Heart left ventricle (tissue), 16 donors: ENCODE measurements at regions not wholly inside any gene's neighbourhood (a gene's known extent, or its start where the extent isn't known, plus 50 kb on each side); places are given as distances from the start of the nearest gene placed in this dataset.
A peak's percentile ranks its signal among the peaks of the same experiment; 100 is the strongest.

ENCODE experiments used
- ATAC-seq, 4 donors: fragments of 200-7000 bp; cut with Tn5 transposase; one replicate each; pipeline ENCODE4 v1.9.1; 2020 to 2022; ENCODE audit warnings: moderate library complexity in 4 of 4, mild to moderate bottlenecking in 3 of 4, moderate number of reproducible peaks in 1 of 4
- DNase-seq, 5 donors: peaks; one replicate each; pipeline ENCODE4 v3.0.0-alpha.2; 2020
- H3K27ac ChIP-seq, 12 donors: fragments of 200-600 bp; sonication (generic) in 4 of 12; one replicate each; pipeline versions ENCODE4 v1.5.0 to v1.8.0; 2016 to 2022; ENCODE audit warnings: mild to moderate bottlenecking in 2 of 12
- H3K27me3 ChIP-seq, 9 donors: fragments of 200-600 bp; sonication (generic) in 2 of 9; one replicate each; pipeline versions ENCODE4 v1.5.1 to v1.8.0; 2016 to 2022; ENCODE audit warnings: mild to moderate bottlenecking in 3 of 9
- H3K36me3 ChIP-seq, 9 donors: fragments of 200-600 bp; sonication (generic) in 2 of 9; one replicate each; pipeline versions ENCODE4 v1.5.0 to v1.8.0; 2018 to 2022; ENCODE audit warnings: mild to moderate bottlenecking in 2 of 9
- H3K4me1 ChIP-seq, 12 donors: fragments of 200-600 bp; sonication (generic) in 4 of 12; one replicate each; pipeline versions ENCODE4 v1.5.0 to v1.8.0; 2016 to 2022; ENCODE audit warnings: mild to moderate bottlenecking in 3 of 12
- H3K4me3 ChIP-seq, 12 donors: fragments of 200-600 bp; sonication (generic) in 4 of 12; one replicate each; pipeline versions ENCODE4 v1.5.0 to v1.8.0; 2017 to 2022; ENCODE audit warnings: mild to moderate bottlenecking in 9 of 12, moderate library complexity in 4 of 12
- H3K9me3 ChIP-seq, 12 donors: fragments of 200-600 bp; sonication (generic) in 4 of 12; one replicate each; pipeline versions ENCODE4 v1.5.0 to v1.8.0; 2016 to 2022; ENCODE audit warnings: mild to moderate bottlenecking in 1 of 12
- CTCF ChIP-seq, 12 donors: fragments of 200-600 bp; sonication (generic) in 4 of 12; IDR thresholded peaks; one replicate each; pipeline versions ENCODE4 v1.5.0 to v1.8.0; 2018 to 2022; ENCODE audit warnings: antibody characterized with exemption in 12 of 12, mild to moderate bottlenecking in 5 of 12
- POLR2A ChIP-seq, 2 donors: fragments of 450-650 bp; IDR thresholded peaks; one replicate each; pipeline ENCODE4 v1.6.1; 2017; ENCODE audit warnings: antibody characterized with exemption in 2 of 2, mild to moderate bottlenecking in 2 of 2, moderate library complexity in 2 of 2
- WGBS, 4 donors: extraction: QIAGEN DNeasy Blood & Tissue Kit in 2 of 4; methylation state at CpG; one replicate each; pipeline versions ENCODE4 v1.1.5 to v1.1.7; 2013 to 2018; 5-methylcytosine and 5-hydroxymethylcytosine counted together
- intact Hi-C, 10 donors: fragments of 100-400 bp; cut with DNase I; formaldehyde crosslinking; loops; one replicate each; pipeline versions ENCODE4 v1.11.1 to v1.14.2; 2022
- donor health status: ischemic (EF 13 %, LVEDD 7.1; RV severe dilation, severe dysfunction).
- donor health status: healthy with polysubstance abuse.
- donor health status: DM: no; HTN: yes; CAD: no.
- donor health status: DM: no; HTN: no; CAD: no.
- donor health status: ischemic (EF 25% LVEDD 6.9; RV normal size, moderate dysfunction).
- donor health status: ischemic (EF 25% LVEDD 5.7; RV mildly dilated, moderate dysfunction).
- donor health status: healthy.
- donor health status: DM: yes; HTN: yes; CAD: no.
- donor health status: ischemic (EF 35%, LVEDD 5.7; RV mildly dilated, moderate dysfunction).
- donor health status: nonischemic (EF 11% LVEDD 7.7; RV severe dilation, severe dysfunction).
- donor health status: DM: yes; HTN: yes; CAD: no.
- donor health status: PGD.
- donor health status: ischemic (EF 29% LVEDD 5.4; RV normal size, mild dysfunction).
- donor health status: nonischemic (EF 23%, LVEDD 6.1; RV moderate dilation, normal function).

- DNase-seq (no peak), ATAC-seq (no peak)
- WGBS, 4 donors, result 76 to 83% (median 80%) methylated on average over 5 of the region's 5 CpGs
- TF ChIP-seq CTCF (IDR thresholded peaks at IDR 0.05) (no peak), POLR2A (IDR thresholded peaks at IDR 0.05) (no peak)
- Histone ChIP-seq H3K4me1 (no peaks in the 10 kb centered on the region), H3K27ac (no peak overlapping the region), H3K4me3 (no peak overlapping the region), H3K9me3 (no peaks in the 10 kb centered on the region), H3K36me3 (no peaks in the 10 kb centered on the region), H3K27me3 (peaks cover 0 to 11% (median 0%) of the 10 kb centered on the region in 9 donors)
- intact Hi-C loops, result no loop called here
Measured at GRCh38 chr14:21993070-21993469, 319.5 kb upstream of the OR4E1 start.

GRCh38 chr14:21991130-21991529 lies 317.5 kb upstream of the OR4E1 start:
- ATAC-seq (no peak), DNase-seq (no peak)
- Histone ChIP-seq H3K4me3 (no peak overlapping the region), H3K27me3 (peaks cover 0 to 11% (median 0%) of the 10 kb centered on the region in 9 donors), H3K36me3 (no peaks in the 10 kb centered on the region), H3K4me1 (no peaks in the 10 kb centered on the region), H3K27ac (no peak overlapping the region), H3K9me3 (no peaks in the 10 kb centered on the region)
- WGBS, 4 donors, result 56 to 62% (median 57%) methylated on average over 2 of the region's 2 CpGs
- intact Hi-C loops, result no loop called here
- no peak for TF ChIP-seq CTCF (IDR thresholded peaks at IDR 0.05)
- TF ChIP-seq POLR2A (IDR thresholded peaks at IDR 0.05), result no peak

- no peak for DNase-seq
- no peak for TF ChIP-seq POLR2A (IDR thresholded peaks at IDR 0.05)
- TF ChIP-seq CTCF (IDR thresholded peaks at IDR 0.05), result peak in 7 of 12 donors; percentile 12 to 41 (median 27)
- no peak overlapping the region for H3K4me3 ChIP-seq
- H3K4me1 ChIP-seq, result no peaks in the 10 kb centered on the region
- WGBS, 4 donors, result 35 to 45% (median 42%) methylated on average over 2 of the region's 2 CpGs
- H3K27ac ChIP-seq, result no peak overlapping the region
- peaks cover 0 to 11% (median 0%) of the 10 kb centered on the region in 9 donors for H3K27me3 ChIP-seq
- ATAC-seq, result no peak
- no peaks in the 10 kb centered on the region for H3K36me3 ChIP-seq
- intact Hi-C loops, result no loop called here
- H3K9me3 ChIP-seq, result no peaks in the 10 kb centered on the region
Measured at GRCh38 chr14:21990116-21990515, 316.5 kb upstream of the OR4E1 start.

GRCh38 chr14:21989090-21989489 lies 315.5 kb upstream of the OR4E1 start:
- Histone ChIP-seq H3K4me1 (no peaks in the 10 kb centered on the region), H3K9me3 (no peaks in the 10 kb centered on the region), H3K36me3 (no peaks in the 10 kb centered on the region), H3K27me3 (peaks cover 0 to 11% (median 0%) of the 10 kb centered on the region in 9 donors), H3K4me3 (no peak overlapping the region), H3K27ac (no peak overlapping the region)
- no peak for ATAC-seq
- DNase-seq, result no peak
- WGBS, 4 donors, result 51 to 68% (median 58%) methylated on average over 7 of the region's 7 CpGs
- intact Hi-C loops, result no loop called here
- TF ChIP-seq CTCF (IDR thresholded peaks at IDR 0.05), result no peak
- no peak for TF ChIP-seq POLR2A (IDR thresholded peaks at IDR 0.05)
